Stimulated activated effector memory CD8-positive, alpha-beta T cell treated with anti-CD3 and anti-CD28 coated beads, Interleukin-12 subunit alpha, Interleukin-12 subunit beta, amount 100 ng/mL, for 72 hours (primary cell): ENCODE measurements at regions not wholly inside any gene's neighbourhood (a gene's known extent, or its start where the extent isn't known, plus 50 kb on each side); places are given as distances from the start of the nearest gene placed in this dataset.
"Not testable (repeated sequence)": the region's sequence is repeated elsewhere in the genome, so short reads cannot be mapped to it uniquely, and the experiment has no call there.

Experiments
- ATAC-seq: fragments of 150-1000 bp; cut with Tn5 transposase; 2 replicates; pipeline ENCODE4 v1.10.0; 2021
- DNase-seq, 2 donors: peaks; one replicate each; pipeline ENCODE4 v3.0.0; 2021 to 2022; ENCODE audit warnings: low spot score in 2 of 2
- H3K27ac Mint-ChIP-seq: one replicate; pipeline ENCODE4 v1.8.0; 2022; ENCODE audit warnings: mild to moderate bottlenecking, mixed read lengths
- H3K36me3 Mint-ChIP-seq: one replicate; pipeline ENCODE4 v1.8.0; 2022; ENCODE audit warnings: mild to moderate bottlenecking, mixed read lengths
- H3K4me1 Mint-ChIP-seq: one replicate; pipeline ENCODE4 v1.8.0; 2022; ENCODE audit warnings: mixed read lengths
- H3K4me3 Mint-ChIP-seq: one replicate; pipeline ENCODE4 v1.8.0; 2022; ENCODE audit warnings: mild to moderate bottlenecking, mixed read lengths
- H3K9me3 Mint-ChIP-seq: one replicate; pipeline ENCODE4 v1.8.0; 2022; ENCODE audit warnings: mixed read lengths

GRCh38 chr5:127197402-127198167 is 93.0 kb upstream of the MEGF10 start:
- H3K9me3 Mint-ChIP-seq: peaks cover 11% of the 10 kb centered on the region
- not testable (repeated sequence) for H3K36me3 Mint-ChIP-seq, ATAC-seq, DNase-seq, H3K4me1 Mint-ChIP-seq, H3K4me3 Mint-ChIP-seq, H3K27ac Mint-ChIP-seq

- H3K9me3 Mint-ChIP-seq: peaks cover 11% of the 10 kb centered on the region
- not testable (repeated sequence) for DNase-seq
These were observed 87.9 kb upstream of the MEGF10 start for GRCh38 chr5:127202738-127203137.

GRCh38 chr5:127203818-127204217 is 86.8 kb upstream of the MEGF10 start:
- H3K36me3 Mint-ChIP-seq: no peaks in the 10 kb centered on the region
- H3K4me3 Mint-ChIP-seq: no peak overlapping the region
- H3K27ac Mint-ChIP-seq: no peak overlapping the region
- no peak for DNase-seq
- H3K9me3 Mint-ChIP-seq: peaks cover 11% of the 10 kb centered on the region
- ATAC-seq: no peak
- no peaks in the 10 kb centered on the region for H3K4me1 Mint-ChIP-seq

More at GRCh38 chr5:127202738-127203137, 87.9 kb upstream of the MEGF10 start:
- H3K4me1 Mint-ChIP-seq, H3K4me3 Mint-ChIP-seq, H3K36me3 Mint-ChIP-seq, H3K27ac Mint-ChIP-seq, ATAC-seq: not testable (repeated sequence)

GRCh38 chr5:127205147-127205546 is 85.4 kb upstream of the MEGF10 start:
- H3K9me3 Mint-ChIP-seq: peaks cover under 1% of the 10 kb centered on the region
- H3K4me3 Mint-ChIP-seq: no peak overlapping the region
- ATAC-seq (no peak), DNase-seq (no peak)
- H3K27ac Mint-ChIP-seq: no peak overlapping the region
- H3K4me1 Mint-ChIP-seq: no peaks in the 10 kb centered on the region
- no peaks in the 10 kb centered on the region for H3K36me3 Mint-ChIP-seq

- H3K4me1 Mint-ChIP-seq: no peaks in the 10 kb centered on the region
- no peak overlapping the region for H3K4me3 Mint-ChIP-seq
- H3K27ac Mint-ChIP-seq: no peak overlapping the region
- no peak for ATAC-seq
- H3K36me3 Mint-ChIP-seq: no peaks in the 10 kb centered on the region
- H3K9me3 Mint-ChIP-seq: no peaks in the 10 kb centered on the region
- DNase-seq: no peak
These were observed 84.1 kb upstream of the MEGF10 start for GRCh38 chr5:127206320-127207113.

GRCh38 chr5:127210042-127210441 is 80.6 kb upstream of the MEGF10 start:
- no peaks in the 10 kb centered on the region for H3K4me1 Mint-ChIP-seq
- no peak overlapping the region for H3K4me3 Mint-ChIP-seq
- no peaks in the 10 kb centered on the region for H3K36me3 Mint-ChIP-seq
- H3K9me3 Mint-ChIP-seq: no peaks in the 10 kb centered on the region
- DNase-seq (no peak), ATAC-seq (no peak)
- no peak overlapping the region for H3K27ac Mint-ChIP-seq

- DNase-seq: no peak
- H3K4me1 Mint-ChIP-seq: no peaks in the 10 kb centered on the region
- ATAC-seq: no peak
- peaks cover 2% of the 10 kb centered on the region for H3K9me3 Mint-ChIP-seq
- H3K36me3 Mint-ChIP-seq: no peaks in the 10 kb centered on the region
- no peak overlapping the region for H3K4me3 Mint-ChIP-seq
- no peak overlapping the region for H3K27ac Mint-ChIP-seq
These were observed 77.4 kb upstream of the MEGF10 start for GRCh38 chr5:127213231-127213630.

- no peaks in the 10 kb centered on the region for H3K36me3 Mint-ChIP-seq
- H3K9me3 Mint-ChIP-seq: peaks cover 2% of the 10 kb centered on the region
- no peak overlapping the region for H3K27ac Mint-ChIP-seq
- no peaks in the 10 kb centered on the region for H3K4me1 Mint-ChIP-seq
- DNase-seq (no peak), ATAC-seq (no peak)
- no peak overlapping the region for H3K4me3 Mint-ChIP-seq
These were observed 74.5 kb upstream of the MEGF10 start for GRCh38 chr5:127216143-127216542.

- H3K27ac Mint-ChIP-seq: no peak overlapping the region
- H3K36me3 Mint-ChIP-seq: no peaks in the 10 kb centered on the region
- DNase-seq (no peak), ATAC-seq (no peak)
- H3K9me3 Mint-ChIP-seq: peaks cover 2% of the 10 kb centered on the region
- no peak overlapping the region for H3K4me3 Mint-ChIP-seq
- H3K4me1 Mint-ChIP-seq: no peaks in the 10 kb centered on the region
These were observed 73.5 kb upstream of the MEGF10 start for GRCh38 chr5:127216898-127217675.

GRCh38 chr5:127221936-127222335 is 68.7 kb upstream of the MEGF10 start:
- not testable (repeated sequence) for H3K4me1 Mint-ChIP-seq, ATAC-seq, DNase-seq, H3K9me3 Mint-ChIP-seq, H3K36me3 Mint-ChIP-seq, H3K4me3 Mint-ChIP-seq, H3K27ac Mint-ChIP-seq

GRCh38 chr5:127222571-127223156 is 67.9 kb upstream of the MEGF10 start:
- H3K27ac Mint-ChIP-seq, H3K4me3 Mint-ChIP-seq, H3K4me1 Mint-ChIP-seq, H3K36me3 Mint-ChIP-seq, DNase-seq, ATAC-seq, H3K9me3 Mint-ChIP-seq: not testable (repeated sequence)

GRCh38 chr5:127223256-127223974 is 67.2 kb upstream of the MEGF10 start:
- Mint-ChIP-seq H3K36me3 (no peaks in the 10 kb centered on the region), H3K4me3 (no peak overlapping the region), H3K4me1 (no peaks in the 10 kb centered on the region), H3K27ac (no peak overlapping the region), H3K9me3 (no peaks in the 10 kb centered on the region)
- ATAC-seq (peak; percentile 34), DNase-seq (no peak)

GRCh38 chr5:127227881-127228280 is 62.7 kb upstream of the MEGF10 start:
- DNase-seq (no peak), ATAC-seq (no peak)
- no peak overlapping the region for H3K4me3 Mint-ChIP-seq
- no peaks in the 10 kb centered on the region for H3K9me3 Mint-ChIP-seq
- no peaks in the 10 kb centered on the region for H3K36me3 Mint-ChIP-seq
- H3K4me1 Mint-ChIP-seq: peaks cover 8% of the 10 kb centered on the region
- H3K27ac Mint-ChIP-seq: no peak overlapping the region

- no peak overlapping the region for H3K27ac Mint-ChIP-seq
- H3K4me1 Mint-ChIP-seq: peaks cover 8% of the 10 kb centered on the region
- DNase-seq (no peak), ATAC-seq (no peak)
- H3K4me3 Mint-ChIP-seq: peak overlapping the region; percentile 62
- no peaks in the 10 kb centered on the region for H3K9me3 Mint-ChIP-seq
- H3K36me3 Mint-ChIP-seq: no peaks in the 10 kb centered on the region
These were observed 61.9 kb upstream of the MEGF10 start for GRCh38 chr5:127228540-127229184.
